ENCODE measurements at regions not wholly inside any gene's neighbourhood (a gene's known extent, or its start where the extent isn't known, plus 50 kb on each side); places are given as distances from the start of the nearest gene placed in this dataset.
A peak's percentile ranks its signal among the peaks of the same experiment; 100 is the strongest.
"Not testable (repeated sequence)": the region's sequence is repeated elsewhere in the genome, so short reads cannot be mapped to it uniquely, and the experiment has no call there.

GRCh38 chr12:88368077-88368476, 212.2 kb downstream of the KITLG start:
- not testable (repeated sequence) for DNase-seq (ENCODE audit: low spot score)

GRCh38 chr12:88371416-88372183, 208.7 kb downstream of the KITLG start:
- peak; percentile 27 for DNase-seq (ENCODE audit: low spot score)

GRCh38 chr12:88375306-88376305, 204.7 kb downstream of the KITLG start:
- no peak for DNase-seq (ENCODE audit: low spot score)

GRCh38 chr12:88377973-88378372, 202.3 kb downstream of the KITLG start:
- no peak for DNase-seq (ENCODE audit: low spot score)

GRCh38 chr12:88381466-88381865, 198.8 kb downstream of the KITLG start:
- no peak for DNase-seq (ENCODE audit: low spot score)

GRCh38 chr12:88383405-88383804, 196.9 kb downstream of the KITLG start:
- no peak for DNase-seq (ENCODE audit: low spot score)

- peak; percentile 9 for DNase-seq (ENCODE audit: low spot score)
These were observed 191.4 kb downstream of the KITLG start for GRCh38 chr12:88388566-88389540.

- no peak for DNase-seq (ENCODE audit: low spot score)
These were observed 189.5 kb downstream of the KITLG start for GRCh38 chr12:88390811-88391210.

- DNase-seq (ENCODE audit: low spot score): peak; percentile 74
These were observed 188.7 kb downstream of the KITLG start for GRCh38 chr12:88391556-88391955.

GRCh38 chr12:88393017-88393767, 187.1 kb downstream of the KITLG start:
- DNase-seq (ENCODE audit: low spot score): no peak

GRCh38 chr12:88398031-88398430, 182.2 kb downstream of the KITLG start:
- DNase-seq (ENCODE audit: low spot score): no peak

GRCh38 chr12:88399811-88400210, 180.5 kb downstream of the KITLG start:
- DNase-seq (ENCODE audit: low spot score): no peak

GRCh38 chr12:88400302-88400701, 180.0 kb downstream of the KITLG start:
- no peak for DNase-seq (ENCODE audit: low spot score)

- no peak for DNase-seq (ENCODE audit: low spot score)
These were observed 179.1 kb downstream of the KITLG start for GRCh38 chr12:88401155-88401554.

GRCh38 chr12:88406905-88407304, 173.4 kb downstream of the KITLG start:
- DNase-seq (ENCODE audit: low spot score): no peak

- DNase-seq (ENCODE audit: low spot score): no peak
These were observed 171.4 kb downstream of the KITLG start for GRCh38 chr12:88408823-88409222.

GRCh38 chr12:88409257-88409656, 171.0 kb downstream of the KITLG start:
- DNase-seq (ENCODE audit: low spot score): no peak

- DNase-seq (ENCODE audit: low spot score): no peak
These were observed 168.6 kb downstream of the KITLG start for GRCh38 chr12:88411689-88412088.

GRCh38 chr12:88413646-88414045, 166.6 kb downstream of the KITLG start:
- no peak for DNase-seq (ENCODE audit: low spot score)

GRCh38 chr12:88416155-88416554, 164.1 kb downstream of the KITLG start:
- DNase-seq (ENCODE audit: low spot score): no peak

GRCh38 chr12:88416786-88417185, 163.5 kb downstream of the KITLG start:
- no peak for DNase-seq (ENCODE audit: low spot score)
